GM18499 (cell line): ENCODE measurements at regions not wholly inside any gene's neighbourhood (a gene's known extent, or its start where the extent isn't known, plus 50 kb on each side); places are given as distances from the start of the nearest gene placed in this dataset.
"Not testable (repeated sequence)": the region's sequence is repeated elsewhere in the genome, so short reads cannot be mapped to it uniquely, and the experiment has no call there.

Experiments used
- ATAC-seq: cut with Tn5 transposase; IDR thresholded peaks from one replicate; pipeline ENCODE4 v1.9.1; 2021; ENCODE audit warnings: moderate number of reproducible peaks; ENCODE audit not compliant: insufficient read depth, unreplicated experiment

- ATAC-seq: no peak
These were observed 246.7 kb downstream of the DLEU7 start for GRCh38 chr13:50596776-50597203.

GRCh38 chr13:50598338-50598737 lies 245.2 kb downstream of the DLEU7 start:
- no peak for ATAC-seq

DNA sequence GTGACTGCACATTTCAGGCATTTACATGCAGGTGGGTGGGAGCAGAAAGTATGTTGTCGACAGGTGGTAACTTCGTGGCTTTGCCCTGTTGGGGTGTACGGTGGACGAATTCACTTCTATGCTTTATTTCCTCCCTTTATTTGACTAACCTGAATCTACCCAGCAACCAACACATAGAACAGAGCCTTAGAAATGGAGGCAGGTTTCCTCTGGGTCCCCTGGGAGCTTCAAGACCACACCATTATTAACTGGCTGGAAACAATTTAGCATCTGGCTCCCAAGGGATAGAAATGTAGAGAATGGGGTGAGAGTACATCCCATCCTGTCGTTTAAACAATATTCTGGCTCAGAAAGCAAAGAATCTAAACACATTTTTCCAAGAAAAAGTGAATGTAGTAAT lies 244.4 kb downstream of the DLEU7 start:
- ATAC-seq: no peak

DNA sequence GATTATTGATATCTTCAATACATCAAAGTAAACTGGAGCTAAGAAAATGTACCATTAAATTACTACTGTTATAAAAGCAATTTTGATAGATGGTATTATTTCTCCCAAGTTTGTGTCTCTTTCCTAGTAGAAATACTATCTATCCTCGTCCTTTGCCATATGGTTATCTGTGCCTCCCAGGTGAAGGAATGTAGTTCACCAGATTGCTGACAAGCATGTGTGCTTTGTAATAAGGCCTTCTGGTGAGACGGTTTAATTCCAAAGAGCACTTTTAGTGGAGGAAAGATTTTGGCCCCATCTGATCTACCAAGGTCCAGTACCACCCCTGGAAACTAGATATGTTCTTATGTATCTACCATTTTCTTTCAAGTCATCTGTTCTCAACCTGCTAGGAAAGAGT lies 243.6 kb downstream of the DLEU7 start:
- no peak for ATAC-seq

GRCh38 chr13:50608370-50608769 lies 235.1 kb downstream of the DLEU7 start:
- ATAC-seq: no peak

GRCh38 chr13:50609011-50609410 lies 234.5 kb downstream of the DLEU7 start:
- no peak for ATAC-seq

DNA sequence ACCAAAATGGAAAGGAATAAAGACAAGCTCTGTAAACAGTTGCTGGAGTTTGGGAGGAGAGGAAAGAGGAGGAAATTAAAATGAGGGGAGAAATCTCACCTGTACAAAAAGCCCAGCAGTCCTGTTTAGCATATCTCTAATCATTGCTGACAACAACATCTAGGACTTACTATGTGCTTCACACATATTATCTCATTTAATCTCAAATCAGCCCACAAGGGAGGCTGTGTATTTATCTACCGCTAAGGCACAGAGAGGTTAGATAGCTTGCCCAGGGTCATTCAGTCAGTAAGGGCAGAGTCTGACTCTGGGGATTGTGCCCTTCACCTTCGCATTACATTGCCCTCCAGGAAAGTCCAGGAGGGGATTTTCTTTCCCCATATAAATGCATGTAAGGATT lies 233.3 kb downstream of the DLEU7 start:
- no peak for ATAC-seq

DNA sequence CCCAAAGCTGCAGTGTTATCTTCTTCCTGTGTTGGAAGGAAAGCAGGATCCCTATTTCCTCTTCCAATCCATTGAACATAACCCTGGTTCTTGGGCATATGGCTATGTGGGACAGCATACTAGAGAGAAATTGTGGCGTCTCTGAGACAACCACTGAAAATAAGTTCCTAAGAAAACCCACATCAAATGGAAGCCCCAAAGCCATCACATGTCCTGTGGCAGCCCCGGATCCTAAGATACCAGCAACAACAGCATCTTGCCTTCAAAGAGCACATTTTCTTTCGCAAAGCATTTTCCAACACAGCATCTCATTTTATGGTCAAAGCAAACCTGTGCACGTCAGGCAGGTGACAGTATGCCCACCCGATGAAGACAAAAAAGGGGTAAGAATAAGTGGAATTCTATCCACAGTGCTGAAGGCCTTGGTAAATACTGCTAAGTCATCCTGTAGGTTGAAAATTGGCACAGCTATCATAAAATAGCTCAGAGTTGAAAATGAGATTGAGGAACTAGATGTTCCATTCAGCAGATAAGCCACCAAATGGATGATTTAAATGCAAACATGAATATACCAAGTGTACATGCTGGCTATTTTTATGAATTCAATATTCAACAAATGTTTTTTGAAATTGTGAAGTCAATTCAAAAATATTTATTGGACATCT lies 232.2 kb downstream of the DLEU7 start:
- ATAC-seq: no peak

DNA sequence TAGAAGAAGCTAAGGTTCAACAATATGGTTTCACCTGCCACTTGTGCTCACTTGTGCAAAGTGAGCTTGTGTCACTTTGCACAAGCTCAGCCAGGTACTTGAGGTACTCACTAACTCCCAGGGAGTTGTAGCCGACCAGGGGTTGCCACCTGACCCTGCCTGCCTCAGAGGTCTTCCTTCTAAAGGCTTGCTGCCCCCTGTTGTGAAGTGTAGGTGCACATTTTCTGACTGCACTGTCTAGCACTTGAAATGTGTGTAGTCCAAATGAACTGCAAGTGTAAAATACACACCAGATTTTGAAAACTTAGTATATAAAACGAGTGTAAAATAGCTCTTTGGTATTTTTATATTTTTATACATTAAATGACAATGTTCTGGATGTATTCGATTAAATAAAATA lies 230.8 kb downstream of the DLEU7 start:
- no peak for ATAC-seq

GRCh38 chr13:50613356-50613831 lies 230.1 kb downstream of the DLEU7 start:
- no peak for ATAC-seq

GRCh38 chr13:50615234-50615633 lies 228.3 kb downstream of the DLEU7 start:
- ATAC-seq: no peak

GRCh38 chr13:50616101-50616500 lies 227.4 kb downstream of the DLEU7 start:
- ATAC-seq: no peak

GRCh38 chr13:50617134-50617721 lies 226.3 kb downstream of the DLEU7 start:
- ATAC-seq: no peak

DNA sequence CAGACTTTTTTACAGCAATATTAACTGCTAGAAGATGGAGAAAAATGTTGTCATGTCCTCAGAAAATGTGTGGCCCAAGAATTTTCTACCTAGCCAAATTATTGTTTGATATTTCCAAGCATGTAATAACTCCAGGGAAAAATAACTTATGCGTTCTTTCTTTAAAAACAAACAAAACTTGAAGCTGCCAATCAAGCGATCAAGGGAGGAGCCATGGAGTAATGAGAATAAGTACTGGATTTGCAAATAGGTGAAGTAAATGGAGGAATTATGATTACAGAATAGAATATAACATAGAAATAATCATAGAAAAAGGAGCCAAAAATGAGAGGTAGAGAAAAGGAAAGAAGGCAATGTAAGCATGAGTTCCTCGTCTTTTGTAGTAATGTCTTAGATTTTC lies 225.3 kb downstream of the DLEU7 start:
- ATAC-seq: no peak

- ATAC-seq: no peak
These were observed 217.4 kb downstream of the DLEU7 start for GRCh38 chr13:50626101-50626547.

DNA sequence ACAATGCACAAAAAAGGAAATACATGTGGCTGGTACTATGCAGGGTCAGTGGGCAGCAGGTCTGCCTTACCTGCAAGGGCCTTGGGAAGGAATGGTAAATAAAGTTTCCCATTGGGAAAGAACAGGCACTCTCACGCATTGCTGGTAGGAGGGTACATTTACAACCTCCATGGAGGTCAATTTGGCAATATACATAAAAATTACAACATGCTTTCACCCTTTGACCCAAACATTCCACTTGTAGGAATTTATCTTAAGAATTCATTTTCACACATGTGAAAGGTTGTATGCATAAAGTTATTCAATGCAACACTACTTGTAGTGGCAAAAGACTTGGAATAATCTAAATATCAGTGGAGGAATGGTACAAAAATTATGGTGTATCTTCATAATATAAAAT lies 216.4 kb downstream of the DLEU7 start:
- ATAC-seq: no peak

GRCh38 chr13:50628512-50628911 lies 215.0 kb downstream of the DLEU7 start:
- ATAC-seq: not testable (repeated sequence)

DNA sequence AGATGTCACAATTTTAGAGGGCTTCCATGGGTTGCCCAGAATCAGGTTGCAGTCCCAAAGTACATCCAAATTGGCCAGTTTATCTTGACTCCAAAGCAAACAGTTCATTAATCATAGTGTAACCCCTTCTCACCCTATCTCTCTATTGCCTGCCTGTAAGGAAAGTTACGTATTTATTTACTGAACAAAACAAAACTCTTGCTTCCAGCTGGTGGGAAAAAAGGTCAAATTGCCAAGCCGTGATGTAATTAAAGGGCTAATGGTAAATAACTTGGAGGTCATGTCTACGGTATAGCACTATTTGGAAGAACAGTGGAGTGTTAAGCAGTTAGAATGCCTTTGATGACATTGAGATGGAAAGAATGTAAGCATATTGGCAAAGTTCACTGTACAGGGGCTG lies 214.0 kb downstream of the DLEU7 start:
- no peak for ATAC-seq

- ATAC-seq: no peak
These were observed 213.5 kb downstream of the DLEU7 start for GRCh38 chr13:50629966-50630365.

DNA sequence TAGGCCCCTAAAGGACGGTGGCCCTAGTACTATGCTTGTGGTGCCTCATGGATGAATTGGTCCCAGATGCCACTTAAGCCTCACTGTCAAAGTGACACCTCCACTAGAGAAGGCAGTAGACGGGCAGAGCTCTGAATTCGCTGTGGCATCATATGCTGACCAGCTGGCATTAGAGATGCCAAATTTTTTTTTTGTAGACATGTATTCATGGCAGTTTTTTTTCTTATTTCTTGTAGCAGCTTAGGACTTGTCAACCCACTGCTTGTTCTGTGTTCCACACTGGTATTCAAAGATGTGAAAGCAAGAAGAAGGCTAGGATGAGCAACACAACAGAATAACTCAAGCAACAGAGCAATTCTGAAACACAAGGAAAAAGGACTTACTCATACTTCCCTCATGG lies 212.5 kb downstream of the DLEU7 start:
- no peak for ATAC-seq

GRCh38 chr13:50634339-50634738 lies 209.2 kb downstream of the DLEU7 start:
- ATAC-seq: no peak

DNA sequence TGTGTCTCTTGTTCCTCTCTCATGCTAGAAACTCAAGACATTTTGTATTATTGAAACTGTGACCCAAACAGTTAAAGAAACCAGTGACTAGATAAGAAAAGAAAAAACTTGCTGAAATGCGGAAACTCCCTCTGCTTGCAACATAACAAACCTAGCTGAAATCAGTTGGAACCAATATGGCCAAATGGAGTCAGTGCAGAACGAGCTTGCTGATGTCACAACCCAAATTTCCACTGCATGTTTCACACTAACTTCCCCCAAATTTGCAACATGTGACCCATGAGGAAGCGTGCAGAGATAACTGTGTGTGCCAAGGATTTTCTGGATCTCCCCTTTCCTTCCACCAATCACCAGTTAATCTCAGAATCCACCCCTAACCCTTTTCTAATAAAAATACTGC lies 208.0 kb downstream of the DLEU7 start:
- peak; percentile 62 for ATAC-seq
